Calu3 (cell line): ENCODE measurements at regions not wholly inside any gene's neighbourhood (a gene's known extent, or its start where the extent isn't known, plus 50 kb on each side); places are given as distances from the start of the nearest gene placed in this dataset.

Experiments used
- BruUV-seq: library from RNA; stranded (reverse); fragments of 400-500 nt; replicated peaks from 2 replicates; lab custom pipeline; 2021; lab: Mats Ljungman, UMichigan
- CTCF ChIA-PET: fragments of 300-600 bp; sonication (Branson Sonifier 250); formaldehyde crosslinking; loops from one replicate; lab custom pipeline; 2022; ENCODE audit warnings: antibody characterized with exemption; lab: Charles Lee
- DNase-seq: peaks from one replicate; pipeline ENCODE4 v3.0.0; 2022
- H3K27ac Mint-ChIP-seq: one replicate; pipeline ENCODE4 v1.8.0; 2022; ENCODE audit warnings: mixed read lengths; ENCODE audit not compliant: unreplicated experiment
- H3K27me3 Mint-ChIP-seq: one replicate; pipeline ENCODE4 v1.8.0; 2022; ENCODE audit warnings: mixed read lengths; ENCODE audit not compliant: unreplicated experiment
- H3K36me3 Mint-ChIP-seq: one replicate; pipeline ENCODE4 v1.8.0; 2022; ENCODE audit warnings: mild to moderate bottlenecking, moderate library complexity, mixed read lengths; ENCODE audit not compliant: insufficient read depth, unreplicated experiment
- H3K4me1 Mint-ChIP-seq: one replicate; pipeline ENCODE4 v1.8.0; 2022; ENCODE audit warnings: mild to moderate bottlenecking, low read depth, mixed read lengths; ENCODE audit not compliant: unreplicated experiment
- H3K4me3 Mint-ChIP-seq: one replicate; pipeline ENCODE4 v1.8.0; 2022; ENCODE audit warnings: mild to moderate bottlenecking, low read depth, moderate library complexity, mixed read lengths; ENCODE audit not compliant: unreplicated experiment
- H3K9me3 Mint-ChIP-seq: one replicate; pipeline ENCODE4 v1.8.0; 2022; ENCODE audit warnings: low read depth, mixed read lengths; ENCODE audit not compliant: unreplicated experiment
- intact Hi-C: fragments of 100-400 bp; cut with micrococcal nuclease; formaldehyde crosslinking; loops from one replicate; pipeline ENCODE4 v1.10.0; 2022; ENCODE audit not compliant: unreplicated experiment
- TF ChIP-seq, protein P1 (sequence below): fragments of 200-600 bp; IDR thresholded peaks from one replicate; pipeline ENCODE4 v1.8.0; 2022; ENCODE audit warnings: antibody characterized with exemption; ENCODE audit not compliant: unreplicated experiment

DNA sequence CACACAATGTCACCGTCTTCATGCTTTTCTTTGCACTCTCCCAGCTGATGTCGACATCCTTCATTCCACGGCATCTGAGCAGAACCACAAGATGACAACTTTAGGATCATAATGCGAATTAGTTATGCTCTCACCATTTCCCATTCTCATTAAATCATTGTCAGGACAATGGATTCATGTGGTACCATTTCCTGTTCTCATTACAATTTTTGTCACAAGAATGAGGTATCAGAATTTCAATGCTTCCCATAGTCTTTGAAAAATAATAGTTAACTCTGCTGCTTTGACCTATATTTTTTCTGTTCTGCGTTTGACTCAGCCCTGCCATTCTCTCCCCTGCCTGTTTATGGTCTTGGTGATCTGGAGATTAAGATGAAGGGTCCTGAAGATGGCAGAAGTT is 175.7 kb upstream of the MDFIC2 start:
- Mint-ChIP-seq H3K9me3 (no peaks in the 10 kb centered on the region), H3K4me1 (no peaks in the 10 kb centered on the region), H3K36me3 (no peaks in the 10 kb centered on the region), H3K27ac (no peak overlapping the region), H3K27me3 (peaks cover 20% of the 10 kb centered on the region), H3K4me3 (no peak overlapping the region)
- CTCF ChIA-PET = no interaction called here
- TF ChIP-seq, protein P1, sequence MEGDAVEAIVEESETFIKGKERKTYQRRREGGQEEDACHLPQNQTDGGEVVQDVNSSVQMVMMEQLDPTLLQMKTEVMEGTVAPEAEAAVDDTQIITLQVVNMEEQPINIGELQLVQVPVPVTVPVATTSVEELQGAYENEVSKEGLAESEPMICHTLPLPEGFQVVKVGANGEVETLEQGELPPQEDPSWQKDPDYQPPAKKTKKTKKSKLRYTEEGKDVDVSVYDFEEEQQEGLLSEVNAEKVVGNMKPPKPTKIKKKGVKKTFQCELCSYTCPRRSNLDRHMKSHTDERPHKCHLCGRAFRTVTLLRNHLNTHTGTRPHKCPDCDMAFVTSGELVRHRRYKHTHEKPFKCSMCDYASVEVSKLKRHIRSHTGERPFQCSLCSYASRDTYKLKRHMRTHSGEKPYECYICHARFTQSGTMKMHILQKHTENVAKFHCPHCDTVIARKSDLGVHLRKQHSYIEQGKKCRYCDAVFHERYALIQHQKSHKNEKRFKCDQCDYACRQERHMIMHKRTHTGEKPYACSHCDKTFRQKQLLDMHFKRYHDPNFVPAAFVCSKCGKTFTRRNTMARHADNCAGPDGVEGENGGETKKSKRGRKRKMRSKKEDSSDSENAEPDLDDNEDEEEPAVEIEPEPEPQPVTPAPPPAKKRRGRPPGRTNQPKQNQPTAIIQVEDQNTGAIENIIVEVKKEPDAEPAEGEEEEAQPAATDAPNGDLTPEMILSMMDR = no peak
- DNase-seq = no peak
- intact Hi-C loops = no loop called here
- BruUV-seq = no TSS peak

DNA sequence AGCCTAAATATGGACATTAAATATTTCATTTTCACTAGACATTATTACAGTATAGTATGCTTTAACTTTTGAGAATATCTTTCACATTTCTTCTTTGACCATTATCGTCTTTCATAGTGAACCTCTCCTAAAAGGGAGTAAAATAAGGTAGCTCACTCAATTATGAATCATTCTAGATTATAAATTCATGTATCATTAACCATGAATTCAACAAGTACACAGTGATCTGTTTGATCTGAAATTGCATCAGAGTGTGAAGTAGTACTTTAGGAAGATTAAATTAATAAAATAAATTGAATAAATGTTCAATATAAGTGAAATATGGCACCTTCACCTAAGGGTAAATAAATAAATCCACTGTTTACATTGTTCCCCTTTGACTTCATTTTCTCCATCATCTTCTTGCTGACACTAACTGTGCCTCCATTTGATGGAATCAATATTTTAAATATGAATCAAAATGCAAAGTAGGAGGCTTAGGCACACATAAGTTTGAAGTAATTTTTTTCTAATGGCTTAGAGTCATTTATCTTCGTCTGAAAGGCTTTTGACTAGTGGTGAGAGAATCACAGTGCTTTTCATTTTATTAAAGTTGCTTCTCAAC is 174.1 kb upstream of the MDFIC2 start:
- intact Hi-C loops = no loop called here
- Mint-ChIP-seq H3K36me3 (no peaks in the 10 kb centered on the region), H3K27me3 (peaks cover 31% of the 10 kb centered on the region), H3K4me3 (no peak overlapping the region), H3K4me1 (no peaks in the 10 kb centered on the region), H3K27ac (no peak overlapping the region), H3K9me3 (no peaks in the 10 kb centered on the region)
- TF ChIP-seq, protein P1 = no peak
- CTCF ChIA-PET = no interaction called here
- no peak for DNase-seq
- BruUV-seq = no TSS peak

DNA sequence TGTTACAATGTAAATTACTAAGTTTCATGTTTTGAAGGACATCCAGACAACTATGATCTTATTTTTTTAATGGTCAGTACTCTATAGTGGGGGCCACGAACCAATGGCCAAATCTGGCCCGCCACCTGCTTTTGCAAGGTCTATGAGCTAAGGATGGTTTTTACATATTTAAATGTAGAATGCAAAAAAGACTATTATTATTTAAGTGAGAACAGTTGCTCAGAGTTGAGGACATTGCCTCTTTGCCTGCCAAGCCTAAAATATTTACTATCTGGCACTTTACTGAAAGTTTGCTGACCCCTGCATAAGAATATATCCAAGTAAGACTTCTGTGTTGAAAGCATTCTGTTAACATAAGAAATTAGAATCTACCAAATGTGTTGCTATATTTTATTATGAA is 163.7 kb upstream of the MDFIC2 start:
- Mint-ChIP-seq H3K4me1 (no peaks in the 10 kb centered on the region), H3K9me3 (peaks cover 2% of the 10 kb centered on the region), H3K36me3 (no peaks in the 10 kb centered on the region), H3K27ac (no peak overlapping the region), H3K4me3 (no peak overlapping the region), H3K27me3 (no peaks in the 10 kb centered on the region)
- TF ChIP-seq, protein P1 = no peak
- no TSS peak for BruUV-seq
- DNase-seq = no peak
- CTCF ChIA-PET = no interaction called here
- intact Hi-C loops = no loop called here

DNA sequence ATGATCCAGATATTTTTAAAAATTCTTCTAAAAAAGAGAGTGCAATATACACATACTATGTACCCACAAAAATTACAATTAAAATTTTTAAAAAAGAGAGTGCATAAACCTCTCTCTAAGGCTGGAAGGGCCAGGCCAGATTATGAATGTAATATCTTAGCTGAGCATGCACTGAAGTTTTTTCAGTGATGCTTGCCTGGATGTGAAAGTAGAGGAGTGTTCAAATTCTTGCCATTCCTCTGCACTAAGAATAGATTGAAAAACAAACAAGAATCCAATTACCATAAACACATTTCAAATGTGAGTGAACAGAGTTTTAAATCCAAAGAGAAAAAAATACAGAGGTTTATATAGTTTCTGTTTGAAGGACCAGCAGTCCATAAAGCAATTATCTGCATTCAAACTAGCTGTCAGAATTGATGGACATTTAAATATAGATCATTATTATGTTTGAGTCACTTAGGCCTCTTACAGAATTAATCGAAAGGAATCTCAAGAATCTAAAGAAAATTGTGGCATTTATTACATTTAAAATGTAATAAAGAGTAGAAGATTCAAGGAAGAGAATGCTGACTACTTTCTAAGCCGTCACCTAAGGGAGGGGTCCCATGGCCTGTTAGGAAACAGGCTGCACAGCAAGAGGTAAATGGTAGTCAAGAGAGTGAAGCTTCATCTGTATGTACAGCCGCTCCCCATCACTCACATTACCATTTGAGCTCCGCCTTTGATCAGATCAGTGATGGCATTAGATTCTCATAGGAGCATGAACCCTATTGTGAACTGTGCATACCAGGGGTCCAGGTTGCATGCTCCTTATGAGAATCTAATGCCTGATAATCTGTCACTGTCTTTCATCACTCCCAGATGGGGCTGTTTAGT is 159.3 kb upstream of the MDFIC2 start:
- peaks cover 2% of the 10 kb centered on the region for H3K9me3 Mint-ChIP-seq
- intact Hi-C loops = no loop called here
- CTCF ChIA-PET = no interaction called here
- BruUV-seq = no TSS peak
- no peak for DNase-seq
- H3K27me3 Mint-ChIP-seq = no peaks in the 10 kb centered on the region
- H3K4me1 Mint-ChIP-seq = no peaks in the 10 kb centered on the region
- TF ChIP-seq, protein P1 = no peak
- H3K27ac Mint-ChIP-seq = no peak overlapping the region
- no peaks in the 10 kb centered on the region for H3K36me3 Mint-ChIP-seq
- H3K4me3 Mint-ChIP-seq = no peak overlapping the region
